CD4-positive, alpha-beta T cell treated with Interleukin-4 for 1 hour (primary cell): ENCODE measurements at regions not wholly inside any gene's neighbourhood (a gene's known extent, or its start where the extent isn't known, plus 50 kb on each side); places are given as distances from the start of the nearest gene placed in this dataset.
"Not testable (repeated sequence)": the region's sequence is repeated elsewhere in the genome, so short reads cannot be mapped to it uniquely, and the experiment has no call there.

Source experiments
- DNase-seq, 2 donors: peaks; one replicate each; pipeline ENCODE4 v3.0.0-alpha.2; 2020 to 2022

DNA sequence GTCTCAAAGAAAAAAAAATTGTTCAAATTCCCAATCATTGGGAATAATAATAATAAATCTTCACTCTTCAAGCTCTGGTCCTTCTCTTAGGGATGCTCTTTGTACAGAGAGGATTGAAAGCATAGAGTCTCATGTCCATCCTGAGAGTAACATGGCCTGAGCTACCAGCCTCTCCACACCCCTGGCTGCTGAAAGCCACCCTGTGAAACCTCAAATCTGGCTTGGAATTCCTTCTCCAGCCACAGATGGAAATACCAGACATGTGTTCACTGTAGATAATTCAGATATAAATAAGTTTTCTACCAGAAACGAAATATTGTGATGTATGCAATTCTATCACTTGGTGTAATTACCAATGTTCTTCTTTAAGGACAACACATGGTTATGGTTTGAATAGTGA lies 140.6 kb downstream of the ARSF start:
- no peak for DNase-seq

DNA sequence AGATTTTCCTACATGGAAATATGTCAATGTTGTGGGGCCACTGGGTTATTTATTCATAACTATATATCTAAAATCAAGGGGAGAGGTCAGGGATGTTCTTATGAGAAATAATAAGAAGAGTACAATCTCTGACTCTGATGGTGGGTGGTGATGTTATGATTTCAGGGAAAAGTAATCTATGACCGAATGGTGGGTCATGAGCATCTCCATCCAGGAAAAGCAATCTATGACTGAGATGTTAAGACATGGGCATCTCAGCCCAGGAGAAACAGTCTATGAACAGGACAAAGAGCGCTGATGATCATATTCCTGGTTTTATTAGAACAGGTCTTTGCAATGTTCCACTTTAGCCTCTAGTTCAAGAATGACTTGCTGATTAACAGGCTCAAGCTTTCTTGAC lies 137.1 kb downstream of the ARSF start:
- no peak for DNase-seq

DNA sequence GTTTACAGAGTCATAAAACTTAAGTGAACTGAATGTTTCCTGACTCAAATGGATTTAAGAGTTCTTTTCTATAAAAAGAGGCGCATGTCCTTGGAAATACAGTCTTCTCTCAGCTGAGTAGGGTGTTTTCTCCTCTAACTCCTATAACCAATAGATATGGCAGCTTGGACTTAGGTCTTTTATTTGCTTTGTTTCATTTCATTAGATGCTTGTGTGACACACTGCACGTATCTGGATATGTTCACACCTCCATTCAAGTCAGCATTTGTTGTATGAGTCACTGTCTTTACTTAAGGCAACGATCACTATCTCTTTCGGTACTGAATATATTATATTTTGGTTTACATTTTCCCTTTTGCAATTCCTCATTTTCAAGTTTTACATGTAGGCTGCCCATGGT lies 136.6 kb downstream of the ARSF start:
- DNase-seq, result no peak

DNA sequence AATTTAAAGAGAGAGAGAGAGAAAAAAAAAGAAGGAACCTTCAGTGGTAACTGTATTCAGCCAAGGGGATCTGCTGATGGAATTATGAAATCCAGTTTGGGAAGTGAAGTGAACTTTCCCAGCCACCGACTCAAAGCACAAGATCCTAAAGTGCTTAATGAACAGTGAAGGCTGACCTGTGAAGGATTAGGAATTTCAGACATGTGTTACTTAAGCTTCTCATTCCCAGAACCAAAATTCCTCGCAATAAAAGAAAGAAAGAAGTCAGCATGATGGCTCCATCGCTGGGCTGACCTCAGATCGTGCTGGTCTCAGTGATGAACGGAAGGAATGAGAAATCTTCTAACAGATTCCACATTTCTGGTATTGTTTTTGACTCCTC lies 135.2 kb downstream of the ARSF start:
- no peak for DNase-seq

DNA sequence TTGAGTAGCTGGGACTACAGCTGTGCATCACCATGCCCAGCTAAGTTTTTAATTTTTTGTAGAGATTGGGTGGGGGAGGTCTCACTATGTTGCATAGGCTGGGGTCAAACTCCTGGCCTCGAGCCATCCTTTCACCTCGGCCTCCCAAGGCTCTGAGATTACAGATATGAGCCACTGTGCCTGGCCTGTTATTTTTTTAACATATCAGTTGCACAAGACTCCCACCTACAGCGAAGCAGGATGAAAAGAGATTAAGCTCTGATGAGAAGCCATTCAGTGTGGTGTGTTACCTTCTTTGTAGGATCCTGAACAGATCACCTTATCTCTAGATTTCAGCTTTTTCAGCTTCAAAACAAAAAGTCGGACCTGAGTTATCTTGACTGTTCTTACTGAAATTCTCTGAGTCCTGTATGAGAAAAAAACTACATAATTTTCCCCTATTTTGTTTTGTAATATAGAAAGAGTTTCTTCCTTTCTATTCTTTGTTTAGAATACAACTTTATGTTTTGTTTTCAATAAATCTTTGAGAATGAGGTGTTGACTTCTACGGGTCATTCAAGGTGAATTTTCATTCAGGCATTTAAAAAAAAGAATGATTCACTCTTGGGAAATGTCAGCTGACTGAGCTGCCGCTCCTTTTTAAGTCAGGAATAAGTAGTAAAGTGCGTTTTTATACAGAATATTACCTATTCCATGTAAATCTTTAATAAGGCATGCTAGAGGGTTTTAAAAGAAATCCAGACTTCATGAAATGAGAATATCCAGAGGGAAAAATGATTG lies 134.6 kb downstream of the ARSF start:
- DNase-seq, result no peak

DNA sequence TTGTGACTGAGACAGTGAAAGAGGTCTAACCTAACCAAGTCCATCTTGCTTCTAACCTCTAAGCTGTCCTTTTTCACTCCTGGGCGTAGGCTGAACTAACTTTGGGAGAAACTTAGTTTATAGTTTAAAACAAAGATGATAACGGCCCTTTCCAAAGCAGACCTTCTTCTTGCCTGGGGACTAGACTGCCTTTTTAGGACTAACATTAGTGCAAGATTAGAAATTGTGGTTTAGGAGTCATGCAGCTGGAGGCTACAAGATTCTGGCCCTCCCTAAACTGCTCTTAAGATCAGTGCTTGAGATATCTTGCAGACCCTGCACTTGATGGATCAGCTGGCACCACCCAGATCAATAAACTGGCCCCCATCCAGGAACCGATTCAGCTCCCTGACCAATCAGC lies 130.9 kb downstream of the ARSF start:
- DNase-seq, result not testable (repeated sequence)

DNA sequence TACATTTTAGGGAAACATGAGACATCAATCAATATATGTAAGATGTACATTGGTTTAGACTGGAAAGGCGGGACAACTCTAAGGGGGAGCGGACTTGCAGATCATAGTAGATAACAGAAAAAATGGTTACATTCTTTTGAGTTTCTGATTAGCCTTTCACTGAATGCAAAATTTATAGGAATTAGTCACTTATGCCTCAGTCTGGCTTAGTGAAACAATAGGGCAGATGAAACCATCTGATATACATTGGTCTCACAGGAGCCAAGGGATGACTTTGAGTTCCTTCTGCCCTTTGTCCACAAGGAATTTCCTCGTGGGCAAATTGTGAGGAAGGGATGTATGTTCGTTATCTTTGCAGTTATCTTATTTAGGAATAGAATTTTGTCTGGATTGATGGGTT lies 128.2 kb downstream of the ARSF start:
- no peak for DNase-seq

DNA sequence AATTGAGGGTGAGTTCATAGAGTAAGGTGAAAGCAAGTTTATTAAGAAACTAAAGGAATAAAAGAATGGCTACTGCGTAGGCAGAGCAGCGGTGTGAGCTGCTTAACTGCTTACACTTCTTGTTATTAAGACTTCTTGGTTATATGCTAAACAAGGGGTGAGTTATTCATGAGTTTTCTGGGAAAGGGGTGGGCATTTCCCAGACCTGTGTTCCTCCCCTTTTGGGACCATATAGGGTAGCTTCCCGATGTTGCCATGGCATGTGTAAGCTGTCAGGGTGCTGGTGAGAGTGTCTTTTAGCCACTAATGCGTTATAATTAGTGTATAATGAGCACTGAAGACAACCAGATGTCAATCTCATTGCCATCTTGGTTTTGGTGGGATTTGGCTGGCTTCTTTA lies 126.5 kb downstream of the ARSF start:
- no peak for DNase-seq

DNA sequence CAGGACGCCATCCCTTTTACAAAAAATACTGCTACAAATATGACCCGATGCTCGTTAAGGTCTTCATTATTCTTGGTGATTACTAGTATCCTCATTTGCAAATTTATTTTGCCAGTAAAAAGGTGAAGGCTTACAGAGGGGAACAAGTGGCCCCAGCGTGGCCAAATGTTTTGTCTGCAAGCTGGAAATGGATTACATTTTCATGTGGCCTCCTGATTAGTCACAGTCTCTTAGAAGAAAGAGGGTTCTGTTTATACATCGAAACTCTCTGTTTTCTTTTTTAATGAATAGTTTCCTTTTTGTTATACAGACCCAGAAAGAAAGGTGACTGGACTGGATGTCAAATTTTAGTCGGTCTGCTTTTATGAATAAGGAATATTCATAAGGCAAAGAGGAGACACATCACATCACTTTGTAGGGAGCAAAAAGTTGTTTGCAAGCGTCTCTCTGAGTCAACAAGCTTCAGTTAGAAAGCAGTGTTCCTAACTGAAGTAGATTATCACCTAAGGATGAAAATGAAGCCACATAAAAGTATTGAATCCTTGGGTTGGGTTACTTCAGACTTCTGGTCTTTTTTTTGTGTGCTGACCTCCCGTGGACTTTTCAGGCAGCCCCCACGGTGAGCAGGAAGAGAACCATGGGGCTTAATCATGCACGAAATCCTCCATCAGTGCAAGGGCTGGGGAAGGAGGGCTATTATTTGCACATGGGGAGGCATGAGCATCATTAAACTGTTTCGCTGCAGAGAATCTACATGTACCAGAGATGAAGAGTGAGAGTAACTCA lies 125.6 kb downstream of the ARSF start:
- DNase-seq, result no peak

DNA sequence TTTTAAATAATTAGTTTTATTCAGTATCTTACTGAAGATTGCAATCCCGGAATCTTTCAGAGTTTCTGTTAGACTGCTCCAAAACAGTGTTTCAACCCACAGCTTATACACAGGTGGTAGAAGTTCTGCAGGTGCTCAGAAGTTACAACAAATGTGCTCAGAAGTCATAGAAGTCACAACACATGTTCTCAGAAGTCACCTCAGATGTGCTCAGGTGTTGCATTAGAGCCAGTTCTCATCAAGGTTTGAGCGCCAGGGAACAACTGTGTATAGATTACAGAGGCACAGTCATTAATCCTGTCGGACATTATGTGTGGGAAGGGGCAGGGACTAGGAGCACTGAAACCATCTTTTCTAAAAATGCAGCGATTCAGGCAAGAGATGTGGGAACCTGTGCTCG lies 124.5 kb downstream of the ARSF start:
- DNase-seq, result no peak
